ENCODE measurements at regions not wholly inside any gene's neighbourhood (a gene's known extent, or its start where the extent isn't known, plus 50 kb on each side); places are given as distances from the start of the nearest gene placed in this dataset.
A peak's percentile ranks its signal among the peaks of the same experiment; 100 is the strongest.

DNA sequence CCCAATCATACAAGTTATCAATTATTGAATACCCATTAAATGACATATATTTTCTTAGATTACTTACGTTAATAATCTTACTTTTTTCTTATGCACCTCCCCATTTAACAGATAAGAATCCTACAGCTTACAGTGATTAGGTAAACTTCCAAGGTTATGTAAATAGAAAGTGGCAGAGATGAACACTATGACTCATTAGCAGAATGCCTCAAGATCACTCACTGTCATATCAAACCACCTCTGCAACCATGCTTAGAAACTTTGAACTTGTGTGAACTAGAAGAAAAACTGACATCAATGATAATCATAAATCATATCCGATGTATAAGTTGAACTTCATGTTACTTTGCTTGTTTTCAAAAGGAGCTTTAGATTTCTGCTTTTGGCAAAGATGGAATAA lies 911.6 kb upstream of the ARPP21 start:
- intact Hi-C loops (cut with DNase I; ENCODE audit: low total_unique reads): no loop called here
- no peak for DNase-seq (ENCODE audit: low spot score in 2 of 2)
- 28% methylated on average over 2 of the region's 2 CpGs for WGBS, 2 donors
- TF ChIP-seq, protein P1, sequence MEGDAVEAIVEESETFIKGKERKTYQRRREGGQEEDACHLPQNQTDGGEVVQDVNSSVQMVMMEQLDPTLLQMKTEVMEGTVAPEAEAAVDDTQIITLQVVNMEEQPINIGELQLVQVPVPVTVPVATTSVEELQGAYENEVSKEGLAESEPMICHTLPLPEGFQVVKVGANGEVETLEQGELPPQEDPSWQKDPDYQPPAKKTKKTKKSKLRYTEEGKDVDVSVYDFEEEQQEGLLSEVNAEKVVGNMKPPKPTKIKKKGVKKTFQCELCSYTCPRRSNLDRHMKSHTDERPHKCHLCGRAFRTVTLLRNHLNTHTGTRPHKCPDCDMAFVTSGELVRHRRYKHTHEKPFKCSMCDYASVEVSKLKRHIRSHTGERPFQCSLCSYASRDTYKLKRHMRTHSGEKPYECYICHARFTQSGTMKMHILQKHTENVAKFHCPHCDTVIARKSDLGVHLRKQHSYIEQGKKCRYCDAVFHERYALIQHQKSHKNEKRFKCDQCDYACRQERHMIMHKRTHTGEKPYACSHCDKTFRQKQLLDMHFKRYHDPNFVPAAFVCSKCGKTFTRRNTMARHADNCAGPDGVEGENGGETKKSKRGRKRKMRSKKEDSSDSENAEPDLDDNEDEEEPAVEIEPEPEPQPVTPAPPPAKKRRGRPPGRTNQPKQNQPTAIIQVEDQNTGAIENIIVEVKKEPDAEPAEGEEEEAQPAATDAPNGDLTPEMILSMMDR (IDR thresholded peaks at IDR 0.05): no peak
- no peak for TF ChIP-seq POLR2A (IDR thresholded peaks at IDR 0.05)
- no peak overlapping the region for H3K4me3 ChIP-seq (ENCODE audit: low read depth, poor library complexity, severe bottlenecking)

DNA sequence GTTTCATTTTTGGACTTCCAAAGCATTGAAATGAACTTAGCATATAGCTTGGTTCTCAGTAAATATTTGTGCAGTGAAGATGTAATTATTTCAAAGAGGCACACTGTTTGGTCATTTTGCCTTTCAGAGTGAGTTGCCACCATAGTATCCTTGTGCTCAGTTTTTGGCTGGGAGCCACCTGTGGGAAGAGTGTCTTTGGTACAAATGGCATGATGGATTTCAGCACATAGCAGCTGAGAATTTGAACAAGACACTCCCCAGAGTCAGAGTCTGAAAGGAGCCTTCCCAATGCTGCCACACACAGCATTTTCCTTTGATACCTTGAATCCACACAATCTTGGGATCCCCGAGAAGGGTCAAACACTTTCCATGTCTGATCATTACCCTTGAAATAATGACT lies 897.2 kb upstream of the ARPP21 start:
- intact Hi-C loops (cut with DNase I; ENCODE audit: low total_unique reads): no loop called here
- DNase-seq (ENCODE audit: low spot score in 2 of 2): no peak
- TF ChIP-seq POLR2A (IDR thresholded peaks at IDR 0.05): no peak
- TF ChIP-seq, protein P1 (IDR thresholded peaks at IDR 0.05): no peak
- H3K4me3 ChIP-seq (ENCODE audit: low read depth, poor library complexity, severe bottlenecking): no peak overlapping the region
- WGBS, 2 donors: 63 to 80% methylated on average over 1 of the region's 1 CpG

DNA sequence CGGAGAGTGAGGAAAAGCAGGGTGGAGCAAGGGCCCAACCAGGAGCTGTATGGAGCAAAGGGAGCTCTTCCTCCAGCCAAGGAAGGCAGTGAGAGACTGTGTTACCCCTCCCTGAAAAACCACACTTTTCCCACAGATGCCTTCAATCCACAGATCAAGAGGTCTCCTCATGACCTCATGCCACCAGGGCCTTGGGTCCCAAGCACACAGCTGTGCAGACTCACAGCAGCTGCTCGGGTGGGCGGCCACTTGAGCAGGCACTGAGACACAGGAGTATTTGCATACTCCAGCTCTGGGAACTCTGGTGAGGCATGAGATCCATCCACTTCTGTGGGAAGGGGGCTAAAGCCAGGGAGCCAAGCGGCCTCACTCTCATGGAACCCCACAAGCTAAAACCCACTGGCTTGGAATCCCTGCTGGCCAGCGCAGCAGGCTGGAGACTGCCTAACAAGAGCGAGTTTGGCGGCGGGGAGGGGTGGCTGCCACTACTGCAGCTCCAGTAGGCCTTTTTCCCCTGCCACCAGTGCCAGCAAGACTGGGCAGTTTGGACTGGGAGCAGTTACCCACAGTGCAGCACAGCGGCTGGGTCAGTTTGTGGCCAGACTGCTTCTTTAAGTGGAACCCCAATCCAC lies 880.6 kb upstream of the ARPP21 start:
- peak in 1 of 2 donors; percentile 82 for DNase-seq (ENCODE audit: low spot score in 2 of 2)
- no peak overlapping the region for H3K4me3 ChIP-seq (ENCODE audit: low read depth, poor library complexity, severe bottlenecking)
- WGBS, 2 donors: 85 to 94% methylated on average over 7 to 9 of the region's 9 CpGs
- TF ChIP-seq, protein P1 (IDR thresholded peaks at IDR 0.05): no peak
- intact Hi-C loops (cut with DNase I; ENCODE audit: low total_unique reads): no loop called here

DNA sequence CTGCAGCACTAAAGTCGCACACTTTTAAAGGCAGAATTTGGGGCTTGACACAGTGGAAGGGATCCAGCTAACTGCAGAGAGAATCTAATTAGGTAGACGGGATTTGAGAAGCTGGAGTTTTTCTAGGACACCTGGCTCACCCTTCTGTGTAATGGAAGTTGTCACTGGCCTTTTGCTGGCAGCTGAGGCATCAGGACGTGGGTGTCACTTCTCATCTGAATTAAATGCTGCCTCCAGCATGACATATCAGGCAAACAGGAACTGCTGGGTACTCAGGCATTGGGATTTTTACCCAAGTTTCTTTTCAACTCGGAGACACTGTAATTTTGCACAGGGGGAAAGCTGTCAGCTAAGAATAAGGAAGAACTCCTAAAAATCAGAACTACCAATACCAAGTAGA lies 861.9 kb upstream of the ARPP21 start:
- H3K4me3 ChIP-seq (ENCODE audit: low read depth, poor library complexity, severe bottlenecking): no peak overlapping the region
- TF ChIP-seq, protein P1 (IDR thresholded peaks at IDR 0.05): no peak
- no peak for TF ChIP-seq POLR2A (IDR thresholded peaks at IDR 0.05)
- intact Hi-C loops (cut with DNase I; ENCODE audit: low total_unique reads): no loop called here
- 54 to 56% methylated on average over 4 of the region's 4 CpGs for WGBS, 2 donors
- DNase-seq (ENCODE audit: low spot score in 2 of 2): no peak

DNA sequence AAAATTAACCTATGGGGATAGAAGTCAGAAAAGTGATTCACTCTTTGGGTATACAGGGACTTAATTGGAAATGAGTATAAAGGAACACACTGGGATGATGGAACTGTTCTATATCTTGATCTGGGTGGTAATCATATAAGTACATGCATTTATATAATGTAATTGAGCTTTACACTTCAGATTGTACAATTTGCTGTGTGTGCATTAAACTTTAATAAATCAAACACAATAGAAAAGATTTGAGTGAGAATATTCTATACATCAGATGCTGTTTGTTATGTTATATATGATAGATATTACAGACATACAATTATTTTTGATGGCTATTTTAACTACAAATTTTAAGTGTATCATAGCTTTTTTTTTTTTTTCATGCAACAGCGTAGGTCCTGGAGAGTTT lies 860.2 kb upstream of the ARPP21 start:
- no peak overlapping the region for H3K4me3 ChIP-seq (ENCODE audit: low read depth, poor library complexity, severe bottlenecking)
- 91 to 94% methylated on average over 1 of the region's 1 CpG for WGBS, 2 donors
- intact Hi-C loops (cut with DNase I; ENCODE audit: low total_unique reads): no loop called here
- TF ChIP-seq POLR2A (IDR thresholded peaks at IDR 0.05): no peak
- TF ChIP-seq, protein P1 (IDR thresholded peaks at IDR 0.05): no peak
- DNase-seq (ENCODE audit: low spot score in 2 of 2): no peak

DNA sequence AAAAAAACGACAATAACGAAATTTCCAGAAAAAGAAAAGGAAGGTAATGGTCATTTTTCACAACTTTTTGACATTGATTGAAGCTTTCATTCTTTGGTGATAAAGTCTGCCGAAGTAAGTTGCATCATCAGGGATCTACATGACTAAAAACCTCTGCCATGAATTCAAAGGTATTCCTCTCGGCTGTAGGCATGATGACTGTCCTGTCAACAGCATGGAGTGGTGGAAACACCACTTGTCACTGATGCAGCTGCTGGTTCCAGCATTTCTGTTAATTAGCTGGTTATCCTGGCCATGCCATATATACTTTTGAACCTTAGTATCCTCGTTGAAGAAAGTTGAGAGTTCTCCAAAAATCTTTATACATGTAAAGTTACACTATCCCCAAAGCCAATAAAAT lies 859.0 kb upstream of the ARPP21 start:
- DNase-seq (ENCODE audit: low spot score in 2 of 2): no peak
- no peak for TF ChIP-seq POLR2A (IDR thresholded peaks at IDR 0.05)
- 65 to 70% methylated on average over 5 of the region's 5 CpGs for WGBS, 2 donors
- H3K4me3 ChIP-seq (ENCODE audit: low read depth, poor library complexity, severe bottlenecking): no peak overlapping the region
- intact Hi-C loops (cut with DNase I; ENCODE audit: low total_unique reads): no loop called here

All from lower leg skin (tissue), 4 donors.